Esophagus squamous epithelium (tissue), 5 donors: ENCODE measurements at regions not wholly inside any gene's neighbourhood (a gene's known extent, or its start where the extent isn't known, plus 50 kb on each side); places are given as distances from the start of the nearest gene placed in this dataset.

Experiments
- DNase-seq: peaks from one replicate; lab custom pipeline; 2025; lab: John Stamatoyannopoulos, UW
- H3K27ac ChIP-seq, 4 donors: fragments of 200-600 bp; sonication (generic); one replicate each; pipeline ENCODE4 v1.5.1; 2016 to 2019; ENCODE audit warnings: mild to moderate bottlenecking in 1 of 4
- H3K27me3 ChIP-seq, 4 donors: fragments of 200-600 bp; sonication (generic); 1 replicate in 3 of 4; 2 replicates in 1 of 4; pipeline versions ENCODE4 v1.5.1 to v1.6.0; 2017 to 2021; ENCODE audit warnings: antibody characterized with exemption in 1 of 4
- H3K36me3 ChIP-seq, 3 donors: fragments of 200-600 bp; sonication (generic); one replicate each; pipeline ENCODE4 v1.5.1; 2016 to 2019
- H3K4me1 ChIP-seq, 3 donors: fragments of 200-600 bp; sonication (generic); one replicate each; pipeline ENCODE4 v1.5.1; 2017 to 2019
- H3K4me3 ChIP-seq, 4 donors: fragments of 200-600 bp; sonication (generic); 1 replicate in 3 of 4; 2 replicates in 1 of 4; pipeline ENCODE4 v1.5.1; 2016 to 2019; ENCODE audit warnings: mild to moderate bottlenecking in 2 of 4, moderate library complexity in 1 of 4
- H3K9me3 ChIP-seq, 3 donors: fragments of 200-600 bp; sonication (generic); one replicate each; pipeline ENCODE4 v1.5.1; 2016 to 2019
- POLR2A ChIP-seq, 4 donors: fragments of 450-650 bp; IDR thresholded peaks; one replicate each; pipeline ENCODE4 v1.6.1; 2017; ENCODE audit warnings: antibody characterized with exemption in 4 of 4, mild to moderate bottlenecking in 4 of 4, moderate library complexity in 3 of 4
- WGBS, 2 donors: methylation state at CpG; one replicate each; pipeline ENCODE4 v1.1.5; 2018; 5-methylcytosine and 5-hydroxymethylcytosine counted together
- intact Hi-C: fragments of 100-400 bp; cut with DNase I; formaldehyde crosslinking; loops from one replicate; pipeline ENCODE4 v1.15.0; 2022
- TF ChIP-seq, protein P1 (sequence below), 6 experiments: fragments of 450-650 bp in 4 of 6; fragments of 200-600 bp in 2 of 6; sonication (generic) in 2 of 6; IDR thresholded peaks; one replicate each; pipeline ENCODE4 v1.5.1; 2016 to 2019; ENCODE audit warnings: antibody characterized with exemption in 6 of 6, mild to moderate bottlenecking in 4 of 6, moderate library complexity in 4 of 6
- donor health status: DM: yes; HTN: yes; CAD: no.

DNA sequence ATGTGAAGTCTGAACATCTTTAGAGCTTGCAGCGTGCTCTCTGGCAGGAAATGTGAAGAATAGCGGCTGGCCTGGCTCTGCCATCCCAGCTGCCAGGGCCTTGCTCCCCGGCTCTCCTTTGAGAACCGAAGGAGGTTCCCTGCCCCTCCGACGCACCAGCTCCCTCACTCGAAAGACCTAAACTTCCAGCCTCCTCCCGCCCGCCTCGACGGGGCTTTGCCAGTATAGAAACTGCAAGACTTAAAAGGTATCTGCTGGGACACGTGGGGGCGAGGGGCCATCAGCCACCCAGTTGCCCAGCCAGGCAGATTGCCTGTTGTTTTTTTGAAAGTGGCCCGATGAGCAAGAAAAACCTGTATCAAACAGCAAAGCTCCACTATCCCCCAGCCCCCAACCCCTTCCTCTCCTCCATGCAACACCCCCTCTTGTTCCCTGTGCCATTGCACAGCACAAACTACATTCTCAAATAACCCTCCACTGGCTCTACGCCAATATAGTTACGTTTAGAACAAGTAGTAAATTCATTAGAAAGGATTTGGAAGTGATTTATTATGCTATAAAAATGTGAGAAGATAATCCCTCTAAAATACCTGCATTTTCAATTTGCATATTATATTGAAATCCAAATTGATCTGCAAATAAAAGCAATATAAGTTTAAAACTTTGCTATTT is 331.9 kb downstream of the MED10 start:
- H3K27ac ChIP-seq = no peak overlapping the region
- intact Hi-C loops = no loop called here
- no peaks in the 10 kb centered on the region for H3K27me3 ChIP-seq
- no peak for DNase-seq
- H3K9me3 ChIP-seq = no peaks in the 10 kb centered on the region
- H3K4me3 ChIP-seq = no peak overlapping the region
- WGBS, 2 donors = 57 to 61% methylated on average over 15 of the region's 16 CpGs
- H3K36me3 ChIP-seq = no peaks in the 10 kb centered on the region
- H3K4me1 ChIP-seq = no peaks in the 10 kb centered on the region
- no peak for TF ChIP-seq POLR2A (IDR thresholded peaks at IDR 0.05)
- TF ChIP-seq, protein P1, sequence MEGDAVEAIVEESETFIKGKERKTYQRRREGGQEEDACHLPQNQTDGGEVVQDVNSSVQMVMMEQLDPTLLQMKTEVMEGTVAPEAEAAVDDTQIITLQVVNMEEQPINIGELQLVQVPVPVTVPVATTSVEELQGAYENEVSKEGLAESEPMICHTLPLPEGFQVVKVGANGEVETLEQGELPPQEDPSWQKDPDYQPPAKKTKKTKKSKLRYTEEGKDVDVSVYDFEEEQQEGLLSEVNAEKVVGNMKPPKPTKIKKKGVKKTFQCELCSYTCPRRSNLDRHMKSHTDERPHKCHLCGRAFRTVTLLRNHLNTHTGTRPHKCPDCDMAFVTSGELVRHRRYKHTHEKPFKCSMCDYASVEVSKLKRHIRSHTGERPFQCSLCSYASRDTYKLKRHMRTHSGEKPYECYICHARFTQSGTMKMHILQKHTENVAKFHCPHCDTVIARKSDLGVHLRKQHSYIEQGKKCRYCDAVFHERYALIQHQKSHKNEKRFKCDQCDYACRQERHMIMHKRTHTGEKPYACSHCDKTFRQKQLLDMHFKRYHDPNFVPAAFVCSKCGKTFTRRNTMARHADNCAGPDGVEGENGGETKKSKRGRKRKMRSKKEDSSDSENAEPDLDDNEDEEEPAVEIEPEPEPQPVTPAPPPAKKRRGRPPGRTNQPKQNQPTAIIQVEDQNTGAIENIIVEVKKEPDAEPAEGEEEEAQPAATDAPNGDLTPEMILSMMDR (IDR thresholded peaks at IDR 0.05) = no peak

DNA sequence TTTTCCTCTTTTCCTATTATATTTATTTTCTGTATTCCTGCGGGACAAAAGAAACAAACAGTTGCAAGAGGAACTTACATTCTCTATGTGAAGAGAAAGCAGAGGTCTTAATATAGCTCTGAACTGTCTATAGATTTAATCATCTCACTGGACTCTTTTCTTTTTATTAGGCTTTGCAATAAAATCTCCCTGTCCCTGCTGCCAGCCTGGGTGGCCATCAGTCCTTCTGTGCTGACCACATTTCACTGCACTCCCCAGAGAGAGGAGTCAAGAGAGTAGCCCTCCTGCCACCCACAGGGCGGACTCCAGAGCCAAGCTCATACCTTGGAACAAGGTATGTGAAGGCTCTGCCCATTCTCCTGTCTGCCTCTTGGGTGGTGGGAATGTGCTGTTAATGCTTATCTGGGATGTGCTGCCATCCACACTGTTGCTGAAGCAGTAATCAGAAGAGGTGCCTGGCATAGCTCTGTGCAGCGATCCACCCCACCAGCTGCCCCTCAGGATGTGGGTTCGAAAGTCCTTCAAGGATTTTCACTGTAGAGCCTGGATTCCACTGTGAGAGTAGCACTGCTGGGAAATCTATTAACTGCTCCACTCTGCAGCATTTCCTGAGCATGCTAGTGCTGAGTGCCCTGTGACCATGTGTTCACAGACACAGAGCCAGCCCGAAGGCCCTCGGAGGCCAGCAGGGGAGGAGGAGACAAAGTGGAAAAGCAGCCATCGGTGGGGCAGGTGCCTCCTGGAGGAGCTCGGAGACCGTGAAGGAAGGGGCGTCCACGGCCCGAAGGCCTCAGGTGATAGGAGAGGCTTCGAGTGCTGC is 334.6 kb downstream of the MED10 start:
- H3K4me1 ChIP-seq = no peaks in the 10 kb centered on the region
- no peaks in the 10 kb centered on the region for H3K9me3 ChIP-seq
- H3K36me3 ChIP-seq = no peaks in the 10 kb centered on the region
- no peak overlapping the region for H3K27ac ChIP-seq
- 62 to 75% methylated on average over 5 to 12 of the region's 13 CpGs for WGBS, 2 donors
- H3K4me3 ChIP-seq = no peak overlapping the region
- intact Hi-C loops = no loop called here
- DNase-seq = no peak
- no peak for TF ChIP-seq POLR2A (IDR thresholded peaks at IDR 0.05)
- TF ChIP-seq, protein P1 (IDR thresholded peaks at IDR 0.05) = no peak
- H3K27me3 ChIP-seq = no peaks in the 10 kb centered on the region

DNA sequence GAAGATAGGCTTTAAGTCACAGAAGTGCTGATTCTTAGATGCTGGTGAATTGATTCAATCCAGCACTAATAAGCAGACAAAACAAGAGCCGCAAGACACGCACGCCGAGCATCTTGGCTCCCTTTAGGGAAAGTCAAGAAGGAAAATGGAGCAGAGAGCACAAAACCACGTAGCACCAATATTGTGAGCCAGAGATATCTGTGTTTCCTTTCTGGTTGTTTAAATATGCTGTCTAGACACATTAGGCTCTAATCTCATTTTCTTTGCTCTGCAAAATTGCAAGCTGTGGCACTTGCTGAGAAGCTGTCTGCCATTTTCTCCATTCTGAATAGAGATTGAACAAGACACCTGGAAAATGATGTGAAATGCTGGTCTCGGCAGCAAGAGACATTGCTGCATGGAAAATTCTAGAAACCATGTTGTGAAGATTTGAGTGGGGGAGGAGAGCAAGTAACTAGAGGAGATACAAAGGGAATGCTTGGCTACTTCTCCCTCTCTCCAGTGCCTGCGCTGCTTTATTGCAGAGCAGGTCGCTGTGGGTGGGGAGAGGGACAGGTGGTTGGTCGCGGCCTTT is 336.3 kb downstream of the MED10 start:
- no peaks in the 10 kb centered on the region for H3K36me3 ChIP-seq
- H3K27me3 ChIP-seq = no peaks in the 10 kb centered on the region
- H3K9me3 ChIP-seq = no peaks in the 10 kb centered on the region
- TF ChIP-seq POLR2A (IDR thresholded peaks at IDR 0.05) = no peak
- TF ChIP-seq, protein P1 (IDR thresholded peaks at IDR 0.05) = no peak
- WGBS, 2 donors = 79 to 81% methylated on average over 10 of the region's 10 CpGs
- no peaks in the 10 kb centered on the region for H3K4me1 ChIP-seq
- no peak for DNase-seq
- H3K4me3 ChIP-seq = no peak overlapping the region
- H3K27ac ChIP-seq = no peak overlapping the region
- intact Hi-C loops = no loop called here

DNA sequence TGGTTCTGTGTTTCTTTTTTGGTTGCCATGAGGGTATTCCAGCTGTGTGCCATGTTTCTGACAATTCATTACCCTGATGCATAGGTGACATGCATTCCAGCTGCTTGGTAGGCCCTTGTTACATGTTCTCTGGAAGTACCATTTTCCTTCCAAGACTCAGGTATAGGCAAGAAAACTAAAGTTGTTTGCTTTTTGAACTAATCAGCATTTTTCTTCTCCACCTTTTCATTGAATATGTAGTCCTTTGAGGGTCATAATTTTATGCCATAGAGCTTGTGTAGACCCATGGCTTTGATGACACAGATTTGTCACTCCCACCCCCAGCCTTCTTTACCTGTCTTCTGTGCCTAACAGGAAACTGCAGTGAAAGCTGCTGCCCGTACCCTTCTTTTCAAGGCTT is 339.2 kb downstream of the MED10 start:
- WGBS, 2 donors = 77 to 95% methylated on average over 1 of the region's 1 CpG
- no peak for TF ChIP-seq POLR2A (IDR thresholded peaks at IDR 0.05)
- TF ChIP-seq, protein P1 (IDR thresholded peaks at IDR 0.05) = no peak
- no peaks in the 10 kb centered on the region for H3K4me1 ChIP-seq

DNA sequence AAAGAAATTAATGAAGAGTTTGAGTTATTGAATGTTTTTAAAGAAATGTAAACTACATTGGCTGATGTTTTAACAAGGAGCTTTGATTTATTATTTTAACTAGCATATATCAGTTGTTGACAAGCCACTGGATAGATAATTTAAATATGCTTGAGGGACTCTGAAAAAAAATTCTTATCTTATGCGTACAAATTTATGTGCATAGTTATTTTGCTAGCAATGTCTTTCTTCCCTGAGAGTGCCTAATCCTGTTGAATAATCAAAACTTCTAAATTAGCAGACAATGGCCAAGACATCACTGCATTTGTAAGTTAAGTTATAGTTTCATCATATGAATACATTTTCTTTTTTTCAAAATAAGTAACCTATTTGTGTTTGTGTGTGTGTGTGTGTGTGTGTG is 342.3 kb downstream of the MED10 start:
- no peaks in the 10 kb centered on the region for H3K27me3 ChIP-seq
- WGBS, 2 donors = 88 to 91% methylated on average over 1 of the region's 1 CpG
- H3K9me3 ChIP-seq = no peaks in the 10 kb centered on the region
- H3K27ac ChIP-seq = no peak overlapping the region
- intact Hi-C loops = no loop called here
- H3K4me1 ChIP-seq = no peaks in the 10 kb centered on the region
- no peak overlapping the region for H3K4me3 ChIP-seq
- no peak for TF ChIP-seq POLR2A (IDR thresholded peaks at IDR 0.05)
- TF ChIP-seq, protein P1 (IDR thresholded peaks at IDR 0.05) = no peak
- no peaks in the 10 kb centered on the region for H3K36me3 ChIP-seq
- no peak for DNase-seq

More for the DNA sequence above, 339.2 kb downstream of the MED10 start:
- intact Hi-C loops = no loop called here
- no peaks in the 10 kb centered on the region for H3K27me3 ChIP-seq
- no peak overlapping the region for H3K27ac ChIP-seq
- H3K36me3 ChIP-seq = no peaks in the 10 kb centered on the region
- DNase-seq = no peak
- H3K4me3 ChIP-seq = no peak overlapping the region
- no peaks in the 10 kb centered on the region for H3K9me3 ChIP-seq
